ENCODE measurements at regions not wholly inside any gene's neighbourhood (a gene's known extent, or its start where the extent isn't known, plus 50 kb on each side); places are given as distances from the start of the nearest gene placed in this dataset.
A peak's percentile ranks its signal among the peaks of the same experiment; 100 is the strongest.

DNA sequence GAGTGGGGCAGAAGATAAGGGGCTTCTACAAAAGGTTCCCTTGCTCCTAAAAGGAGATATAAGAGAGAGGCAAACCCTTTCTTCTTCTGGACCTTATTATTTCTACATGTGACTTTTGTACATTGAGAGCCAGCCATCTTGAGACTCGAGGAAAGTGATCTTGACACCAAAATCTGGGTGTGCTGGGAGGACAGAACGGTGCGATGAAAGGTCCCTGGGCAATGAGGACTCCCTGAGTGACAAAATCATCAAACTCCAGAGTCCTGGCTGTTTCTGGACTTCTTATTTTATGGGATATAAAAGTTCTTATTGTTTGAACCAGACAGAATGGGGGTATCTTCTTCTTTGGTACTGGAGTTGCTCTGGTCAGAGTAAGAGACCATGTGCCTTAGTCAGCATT is 411.0 kb downstream of the ZNF536 start:
- peaks cover 11% of the 10 kb centered on the region for H3K4me1 ChIP-seq (ENCODE audit: insufficient read depth)
- H3K27ac ChIP-seq: no peak overlapping the region
- TF ChIP-seq EZH2phosphoT487 (IDR thresholded peaks at IDR 0.05; ENCODE audit: low read depth, severe bottlenecking, unreplicated experiment) (no peak), EZH2 (IDR thresholded peaks at IDR 0.05; ENCODE audit: borderline replicate concordance) (no peak)
- no peaks in the 10 kb centered on the region for H4K20me1 ChIP-seq (ENCODE audit: insufficient read depth, poor library complexity, severe bottlenecking)
- 85% methylated on average over 3 of the region's 3 CpGs for WGBS (ENCODE audit: low lambda C conversion rate, missing lambda C conversion rate)
- H3K79me2 ChIP-seq: no peaks in the 10 kb centered on the region
- DNase-seq (ENCODE audit: low spot score): no peak
- no peaks in the 10 kb centered on the region for H3K36me3 ChIP-seq (replicated peaks; ENCODE audit: insufficient read depth, low read depth)
- no peaks in the 10 kb centered on the region for H3K9me2 ChIP-seq (replicated peaks; ENCODE audit: insufficient read depth)
- no peak overlapping the region for H3K4me3 ChIP-seq
- no peaks in the 10 kb centered on the region for H3K27me3 ChIP-seq
- no peak overlapping the region for H3K4me2 ChIP-seq
- no peak overlapping the region for H2AFZ ChIP-seq
- H3K9me3 ChIP-seq (ENCODE audit: low read depth): no peaks in the 10 kb centered on the region

DNA sequence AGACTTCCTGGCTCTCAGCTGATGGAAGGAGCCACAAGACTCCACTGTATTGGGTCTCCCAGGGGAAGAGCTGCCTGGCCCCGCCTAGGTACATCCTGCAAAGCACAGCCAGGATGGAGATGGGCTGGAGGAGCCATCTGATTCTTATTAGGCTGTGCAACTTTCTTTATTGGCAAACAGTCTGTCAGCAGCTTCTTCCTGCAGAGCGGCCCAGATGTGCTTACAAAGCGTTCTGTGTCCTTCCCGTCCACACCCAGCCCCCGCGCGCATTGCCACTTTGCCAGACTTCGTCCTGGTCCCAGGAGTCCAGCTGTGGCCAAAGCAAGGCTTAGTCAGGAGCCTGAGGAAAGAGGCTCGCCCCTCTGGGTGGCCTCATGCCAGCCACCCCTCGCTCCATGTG is 409.3 kb downstream of the ZNF536 start:
- Histone ChIP-seq H3K9me3 (ENCODE audit: low read depth) (no peaks in the 10 kb centered on the region), H3K36me3 (replicated peaks; ENCODE audit: insufficient read depth, low read depth) (no peaks in the 10 kb centered on the region), H3K9me2 (replicated peaks; ENCODE audit: insufficient read depth) (no peaks in the 10 kb centered on the region), H3K4me2 (no peak overlapping the region), H2AFZ (no peak overlapping the region), H3K27me3 (no peaks in the 10 kb centered on the region), H4K20me1 (ENCODE audit: insufficient read depth, poor library complexity, severe bottlenecking) (no peaks in the 10 kb centered on the region), H3K79me2 (no peaks in the 10 kb centered on the region), H3K4me1 (ENCODE audit: insufficient read depth) (peaks cover 11% of the 10 kb centered on the region), H3K4me3 (no peak overlapping the region), H3K27ac (peak overlapping the region; percentile 78)
- DNase-seq (ENCODE audit: low spot score): peak; percentile 19
- WGBS (ENCODE audit: low lambda C conversion rate, missing lambda C conversion rate): 60% methylated on average over 10 of the region's 10 CpGs
- no peak for TF ChIP-seq EZH2 (IDR thresholded peaks at IDR 0.05; ENCODE audit: borderline replicate concordance)
- TF ChIP-seq, protein P1, sequence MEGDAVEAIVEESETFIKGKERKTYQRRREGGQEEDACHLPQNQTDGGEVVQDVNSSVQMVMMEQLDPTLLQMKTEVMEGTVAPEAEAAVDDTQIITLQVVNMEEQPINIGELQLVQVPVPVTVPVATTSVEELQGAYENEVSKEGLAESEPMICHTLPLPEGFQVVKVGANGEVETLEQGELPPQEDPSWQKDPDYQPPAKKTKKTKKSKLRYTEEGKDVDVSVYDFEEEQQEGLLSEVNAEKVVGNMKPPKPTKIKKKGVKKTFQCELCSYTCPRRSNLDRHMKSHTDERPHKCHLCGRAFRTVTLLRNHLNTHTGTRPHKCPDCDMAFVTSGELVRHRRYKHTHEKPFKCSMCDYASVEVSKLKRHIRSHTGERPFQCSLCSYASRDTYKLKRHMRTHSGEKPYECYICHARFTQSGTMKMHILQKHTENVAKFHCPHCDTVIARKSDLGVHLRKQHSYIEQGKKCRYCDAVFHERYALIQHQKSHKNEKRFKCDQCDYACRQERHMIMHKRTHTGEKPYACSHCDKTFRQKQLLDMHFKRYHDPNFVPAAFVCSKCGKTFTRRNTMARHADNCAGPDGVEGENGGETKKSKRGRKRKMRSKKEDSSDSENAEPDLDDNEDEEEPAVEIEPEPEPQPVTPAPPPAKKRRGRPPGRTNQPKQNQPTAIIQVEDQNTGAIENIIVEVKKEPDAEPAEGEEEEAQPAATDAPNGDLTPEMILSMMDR (IDR thresholded peaks at IDR 0.05; ENCODE audit: poor library complexity): no peak
- no peak for TF ChIP-seq EZH2phosphoT487 (IDR thresholded peaks at IDR 0.05; ENCODE audit: low read depth, severe bottlenecking, unreplicated experiment)

DNA sequence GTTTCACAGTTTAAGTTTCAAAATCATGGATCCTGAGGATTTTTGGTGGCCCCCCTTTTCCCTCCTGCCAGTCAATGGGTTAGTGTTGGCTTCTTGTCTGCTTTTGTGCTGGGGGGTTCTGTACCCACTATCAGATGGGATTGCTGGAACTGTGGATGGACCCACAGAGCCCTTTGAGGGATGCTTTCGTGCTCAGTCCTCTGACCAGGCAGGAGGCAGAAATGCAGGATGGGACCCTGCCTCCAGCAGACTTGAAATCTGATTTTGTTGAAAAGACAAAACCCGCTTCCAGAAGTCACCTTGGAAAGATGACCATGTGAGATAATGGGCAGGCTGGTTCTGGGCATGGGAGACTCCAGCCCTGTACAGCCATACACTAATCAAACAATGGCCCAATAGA is 408.9 kb downstream of the ZNF536 start:
- no peak overlapping the region for H3K4me3 ChIP-seq
- no peaks in the 10 kb centered on the region for H3K36me3 ChIP-seq (replicated peaks; ENCODE audit: insufficient read depth, low read depth)
- H3K9me2 ChIP-seq (replicated peaks; ENCODE audit: insufficient read depth): no peaks in the 10 kb centered on the region
- H3K4me1 ChIP-seq (ENCODE audit: insufficient read depth): peaks cover 11% of the 10 kb centered on the region
- no peaks in the 10 kb centered on the region for H3K9me3 ChIP-seq (ENCODE audit: low read depth)
- H2AFZ ChIP-seq: no peak overlapping the region
- H3K4me2 ChIP-seq: no peak overlapping the region
- H3K79me2 ChIP-seq: no peaks in the 10 kb centered on the region
- no peaks in the 10 kb centered on the region for H3K27me3 ChIP-seq
- WGBS (ENCODE audit: low lambda C conversion rate, missing lambda C conversion rate): 87% methylated on average over 2 of the region's 2 CpGs
- H4K20me1 ChIP-seq (ENCODE audit: insufficient read depth, poor library complexity, severe bottlenecking): no peaks in the 10 kb centered on the region
- DNase-seq (ENCODE audit: low spot score): no peak
- no peak for TF ChIP-seq EZH2phosphoT487 (IDR thresholded peaks at IDR 0.05; ENCODE audit: low read depth, severe bottlenecking, unreplicated experiment)
- TF ChIP-seq, protein P1 (IDR thresholded peaks at IDR 0.05; ENCODE audit: poor library complexity): no peak
- TF ChIP-seq EZH2 (IDR thresholded peaks at IDR 0.05; ENCODE audit: borderline replicate concordance): no peak
- H3K27ac ChIP-seq: peak overlapping the region; percentile 78

DNA sequence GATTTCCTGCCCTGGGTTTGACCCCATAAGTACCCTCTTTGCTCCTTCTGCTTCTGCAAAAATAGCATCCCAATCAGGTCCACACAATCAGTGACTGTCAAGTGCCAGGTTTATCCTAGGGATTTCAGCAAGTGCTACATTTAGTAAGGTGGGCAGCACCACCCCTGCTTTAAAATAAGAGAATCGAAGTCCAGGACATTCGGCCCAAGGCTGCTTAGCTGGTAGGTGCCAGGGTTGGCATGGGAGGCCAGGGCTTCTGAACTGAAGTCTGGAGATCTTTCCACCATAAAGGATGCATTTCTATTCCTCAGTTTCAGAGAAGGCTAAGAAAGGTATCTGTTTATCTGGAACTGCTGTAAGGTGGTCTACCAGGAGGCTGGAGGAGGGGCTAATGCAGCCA is 408.3 kb downstream of the ZNF536 start:
- no peaks in the 10 kb centered on the region for H4K20me1 ChIP-seq (ENCODE audit: insufficient read depth, poor library complexity, severe bottlenecking)
- H3K4me3 ChIP-seq: no peak overlapping the region
- H3K9me2 ChIP-seq (replicated peaks; ENCODE audit: insufficient read depth): no peaks in the 10 kb centered on the region
- no peaks in the 10 kb centered on the region for H3K9me3 ChIP-seq (ENCODE audit: low read depth)
- DNase-seq (ENCODE audit: low spot score): no peak
- peak overlapping the region; percentile 41 for H3K4me2 ChIP-seq
- H2AFZ ChIP-seq: no peak overlapping the region
- H3K36me3 ChIP-seq (replicated peaks; ENCODE audit: insufficient read depth, low read depth): no peaks in the 10 kb centered on the region
- no peaks in the 10 kb centered on the region for H3K27me3 ChIP-seq
- TF ChIP-seq EZH2phosphoT487 (IDR thresholded peaks at IDR 0.05; ENCODE audit: low read depth, severe bottlenecking, unreplicated experiment): no peak
- TF ChIP-seq, protein P1 (IDR thresholded peaks at IDR 0.05; ENCODE audit: poor library complexity): no peak
- no peak for TF ChIP-seq EZH2 (IDR thresholded peaks at IDR 0.05; ENCODE audit: borderline replicate concordance)
- peak overlapping the region; percentile 78 for H3K27ac ChIP-seq
- peaks cover 11% of the 10 kb centered on the region for H3K4me1 ChIP-seq (ENCODE audit: insufficient read depth)
- H3K79me2 ChIP-seq: no peaks in the 10 kb centered on the region
- 66% methylated on average over 2 of the region's 2 CpGs for WGBS (ENCODE audit: low lambda C conversion rate, missing lambda C conversion rate)

All from hepatocyte (in vitro differentiated cells).